Right lobe of liver (tissue), 4 donors: ENCODE measurements at regions not wholly inside any gene's neighbourhood (a gene's known extent, or its start where the extent isn't known, plus 50 kb on each side); places are given as distances from the start of the nearest gene placed in this dataset.

Experiments
- CTCF ChIP-seq, 4 donors: fragments of 200-600 bp in 3 of 4; fragments of 450-650 bp in 1 of 4; IDR thresholded peaks; one replicate each; pipeline versions ENCODE4 v1.5.1 to v1.8.0; 2016 to 2022; ENCODE audit warnings: antibody characterized with exemption in 4 of 4, mild to moderate bottlenecking in 2 of 4
- POLR2A ChIP-seq: fragments of 450-650 bp; IDR thresholded peaks from one replicate; pipeline ENCODE4 v1.6.1; 2017; ENCODE audit warnings: antibody characterized with exemption, mild to moderate bottlenecking
- donor health status: DM: no; HTN: no; CAD: no.
- donor health status: DM: no; HTN: no; CAD: no.
- donor health status: DM: no; HTN: yes; CAD: no.

GRCh38 chr7:125747966-125748365, 818.3 kb upstream of the POT1 start:
- no peak for TF ChIP-seq POLR2A
- no peak for TF ChIP-seq CTCF (IDR thresholded peaks at IDR 0.05)
